Keratinocyte (primary cell): ENCODE measurements at regions not wholly inside any gene's neighbourhood (a gene's known extent, or its start where the extent isn't known, plus 50 kb on each side); places are given as distances from the start of the nearest gene placed in this dataset.

Experiments
- EZH2 ChIP-seq: IDR thresholded peaks from one replicate; pipeline ENCODE4 v1.6.1; 2012; ENCODE audit warnings: inconsistent platforms, mild to moderate bottlenecking, low read length, moderate library complexity
- TF ChIP-seq, protein P1 (sequence below), 3 experiments: IDR thresholded peaks in 1 of 3; conservative IDR thresholded peaks in 1 of 3; optimal IDR thresholded peaks in 1 of 3; 2 replicates in 2 of 3; 3 replicates in 1 of 3; pipeline versions ENCODE3 to v1.5.1; 2011; ENCODE audit warnings: low read length in 3 of 3, mild to moderate bottlenecking in 3 of 3, moderate library complexity in 2 of 3, control low read depth in 1 of 3, inconsistent platforms in 1 of 3; ENCODE audit not compliant: insufficient read depth in 2 of 3; ENCODE audit errors: extremely low read depth in 1 of 3

DNA sequence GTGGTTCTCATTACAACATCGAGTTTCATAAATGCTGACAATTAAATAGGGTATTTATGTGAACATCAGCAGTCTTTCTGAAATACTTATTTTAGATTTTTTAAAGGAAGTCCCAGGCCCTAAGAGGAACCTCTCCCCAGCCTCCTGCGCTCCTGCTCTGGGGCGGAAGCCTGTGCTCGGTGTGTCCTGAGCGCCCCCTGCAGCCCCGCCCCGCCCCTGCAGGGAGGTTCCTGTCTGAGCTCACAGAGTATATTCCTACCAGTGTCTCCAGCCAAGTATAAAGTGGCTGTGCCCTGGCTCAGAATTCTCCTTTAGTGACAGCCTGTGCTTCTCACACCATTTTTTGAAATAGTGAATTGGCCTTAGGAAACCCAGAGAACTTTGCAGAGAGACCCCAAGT, 567.9 kb downstream of the GOLGA6L6 start:
- no peak for TF ChIP-seq EZH2
- TF ChIP-seq, protein P1, sequence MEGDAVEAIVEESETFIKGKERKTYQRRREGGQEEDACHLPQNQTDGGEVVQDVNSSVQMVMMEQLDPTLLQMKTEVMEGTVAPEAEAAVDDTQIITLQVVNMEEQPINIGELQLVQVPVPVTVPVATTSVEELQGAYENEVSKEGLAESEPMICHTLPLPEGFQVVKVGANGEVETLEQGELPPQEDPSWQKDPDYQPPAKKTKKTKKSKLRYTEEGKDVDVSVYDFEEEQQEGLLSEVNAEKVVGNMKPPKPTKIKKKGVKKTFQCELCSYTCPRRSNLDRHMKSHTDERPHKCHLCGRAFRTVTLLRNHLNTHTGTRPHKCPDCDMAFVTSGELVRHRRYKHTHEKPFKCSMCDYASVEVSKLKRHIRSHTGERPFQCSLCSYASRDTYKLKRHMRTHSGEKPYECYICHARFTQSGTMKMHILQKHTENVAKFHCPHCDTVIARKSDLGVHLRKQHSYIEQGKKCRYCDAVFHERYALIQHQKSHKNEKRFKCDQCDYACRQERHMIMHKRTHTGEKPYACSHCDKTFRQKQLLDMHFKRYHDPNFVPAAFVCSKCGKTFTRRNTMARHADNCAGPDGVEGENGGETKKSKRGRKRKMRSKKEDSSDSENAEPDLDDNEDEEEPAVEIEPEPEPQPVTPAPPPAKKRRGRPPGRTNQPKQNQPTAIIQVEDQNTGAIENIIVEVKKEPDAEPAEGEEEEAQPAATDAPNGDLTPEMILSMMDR (optimal IDR thresholded peaks at IDR 0.05 in 1 of 3, IDR thresholded peaks at IDR 0.05 in 1 of 3, conservative IDR thresholded peaks at IDR 0.05 in 1 of 3; ENCODE audit: extremely low read depth in 1 of 3, insufficient read depth in 2 of 3, low read length in 3 of 3), result no peak
